Chondrocyte (in vitro differentiated cells): ENCODE measurements at regions not wholly inside any gene's neighbourhood (a gene's known extent, or its start where the extent isn't known, plus 50 kb on each side); places are given as distances from the start of the nearest gene placed in this dataset.

Source experiments
- DNase-seq: peaks from one replicate; pipeline ENCODE4 v3.0.0; 2021; ENCODE audit warnings: mixed read lengths, low spot score
- H3K27ac Mint-ChIP-seq: one replicate; pipeline ENCODE4 v1.8.0; 2021; ENCODE audit warnings: mild to moderate bottlenecking, moderate library complexity, mixed read lengths; ENCODE audit not compliant: unreplicated experiment
- H3K27me3 Mint-ChIP-seq: 2 replicates; pipeline ENCODE4 v1.8.0; 2021; ENCODE audit warnings: low read depth, mixed read lengths
- H3K36me3 Mint-ChIP-seq: 2 replicates; pipeline ENCODE4 v1.8.0; 2021; ENCODE audit warnings: low read depth, mixed read lengths
- H3K4me1 Mint-ChIP-seq: 2 replicates; pipeline ENCODE4 v1.8.0; 2021; ENCODE audit warnings: low read depth, mild to moderate bottlenecking, mixed read lengths
- H3K4me3 Mint-ChIP-seq: one replicate; pipeline ENCODE4 v1.8.0; 2021; ENCODE audit warnings: mild to moderate bottlenecking, moderate library complexity, mixed read lengths; ENCODE audit not compliant: unreplicated experiment
- H3K9me3 Mint-ChIP-seq: 2 replicates; pipeline ENCODE4 v1.8.0; 2021; ENCODE audit warnings: low read depth, mixed read lengths
- CTCF ChIP-seq: fragments of 200-600 bp; sonication (generic); IDR thresholded peaks from 2 replicates; pipeline ENCODE4 v1.5.0; 2021; ENCODE audit warnings: antibody characterized with exemption, mild to moderate bottlenecking, moderate library complexity

GRCh38 chr12:125503128-125503527 is 437.9 kb downstream of the AACS start:
- Mint-ChIP-seq H3K4me3 (no peak overlapping the region), H3K27me3 (peaks cover 1% of the 10 kb centered on the region), H3K36me3 (no peaks in the 10 kb centered on the region), H3K4me1 (no peaks in the 10 kb centered on the region), H3K9me3 (peaks cover 10% of the 10 kb centered on the region), H3K27ac (no peak overlapping the region)
- TF ChIP-seq CTCF = no peak
- DNase-seq = no peak

GRCh38 chr12:125509195-125509594 is 444.0 kb downstream of the AACS start:
- Mint-ChIP-seq H3K4me3 (no peak overlapping the region), H3K27me3 (peaks cover 1% of the 10 kb centered on the region), H3K36me3 (no peaks in the 10 kb centered on the region), H3K27ac (no peak overlapping the region), H3K9me3 (peaks cover 16% of the 10 kb centered on the region), H3K4me1 (no peaks in the 10 kb centered on the region)
- no peak for TF ChIP-seq CTCF
- no peak for DNase-seq

GRCh38 chr12:125512541-125513298 is 447.5 kb downstream of the AACS start:
- DNase-seq = no peak
- Mint-ChIP-seq H3K9me3 (peaks cover 7% of the 10 kb centered on the region), H3K4me3 (no peak overlapping the region), H3K4me1 (no peaks in the 10 kb centered on the region), H3K27ac (no peak overlapping the region), H3K36me3 (no peaks in the 10 kb centered on the region), H3K27me3 (no peaks in the 10 kb centered on the region)
- no peak for TF ChIP-seq CTCF

GRCh38 chr12:125515887-125516286 is 450.7 kb downstream of the AACS start:
- no peaks in the 10 kb centered on the region for H3K36me3 Mint-ChIP-seq
- H3K4me1 Mint-ChIP-seq = no peaks in the 10 kb centered on the region
- no peak overlapping the region for H3K27ac Mint-ChIP-seq
- TF ChIP-seq CTCF = no peak
- no peaks in the 10 kb centered on the region for H3K27me3 Mint-ChIP-seq
- DNase-seq = no peak
- peaks cover 5% of the 10 kb centered on the region for H3K9me3 Mint-ChIP-seq
- H3K4me3 Mint-ChIP-seq = no peak overlapping the region

GRCh38 chr12:125518074-125518473 is 452.8 kb downstream of the AACS start:
- Mint-ChIP-seq H3K9me3 (peaks cover 16% of the 10 kb centered on the region), H3K36me3 (no peaks in the 10 kb centered on the region), H3K27me3 (no peaks in the 10 kb centered on the region), H3K4me3 (no peak overlapping the region), H3K27ac (no peak overlapping the region), H3K4me1 (no peaks in the 10 kb centered on the region)
- TF ChIP-seq CTCF = no peak
- no peak for DNase-seq
